Trophoblast cell (in vitro differentiated cells and primary cell): ENCODE measurements at regions not wholly inside any gene's neighbourhood (a gene's known extent, or its start where the extent isn't known, plus 50 kb on each side); places are given as distances from the start of the nearest gene placed in this dataset.

ENCODE experiments used
- DNase-seq, 2 donors: peaks; one replicate each; pipeline ENCODE4 v3.0.0-alpha.2; 2016
- H2AFZ ChIP-seq: 2 replicates; pipeline ENCODE4 v1.6.1; 2013; ENCODE audit warnings: low read length, moderate library complexity, mild to moderate bottlenecking; ENCODE audit not compliant: insufficient read depth, poor library complexity
- H2AK5ac ChIP-seq: 2 replicates; pipeline ENCODE4 v1.6.1; 2013; ENCODE audit warnings: mild to moderate bottlenecking, low read length
- H2BK120ac ChIP-seq: 2 replicates; pipeline ENCODE4 v1.6.1; 2013; ENCODE audit warnings: low read length, mild to moderate bottlenecking, moderate library complexity; ENCODE audit not compliant: insufficient read depth, poor library complexity
- H2BK12ac ChIP-seq: 2 replicates; pipeline ENCODE4 v1.6.1; 2013; ENCODE audit warnings: mild to moderate bottlenecking, low read length, moderate library complexity
- H2BK5ac ChIP-seq: 2 replicates; pipeline ENCODE4 v1.6.1; 2013; ENCODE audit warnings: low read length, low read depth, moderate library complexity, mild to moderate bottlenecking; ENCODE audit not compliant: poor library complexity
- H3K14ac ChIP-seq: 2 replicates; pipeline ENCODE4 v1.6.1; 2013; ENCODE audit warnings: mild to moderate bottlenecking, low read length
- H3K18ac ChIP-seq: 2 replicates; pipeline ENCODE4 v1.6.1; 2013; ENCODE audit warnings: mild to moderate bottlenecking, low read length
- H3K23ac ChIP-seq: 2 replicates; pipeline ENCODE4 v1.6.1; 2013; ENCODE audit warnings: low read length
- H3K27ac ChIP-seq: 2 replicates; pipeline ENCODE4 v1.5.1; 2013; ENCODE audit warnings: low read depth, mild to moderate bottlenecking, inconsistent platforms, low read length, moderate library complexity
- H3K27me3 ChIP-seq: 2 replicates; pipeline ENCODE4 v1.6.1; 2013; ENCODE audit warnings: inconsistent platforms, mild to moderate bottlenecking, low read length, moderate library complexity; ENCODE audit not compliant: insufficient read depth
- H3K36me3 ChIP-seq, 2 experiments: 1 replicate in 1 of 2; 2 replicates in 1 of 2; pipeline ENCODE4 v1.6.1; 2013; ENCODE audit warnings: low read length in 2 of 2, mild to moderate bottlenecking in 2 of 2, moderate library complexity in 1 of 2; ENCODE audit not compliant: insufficient read depth in 2 of 2, control insufficient read depth in 1 of 2
- H3K4ac ChIP-seq: 2 replicates; pipeline ENCODE4 v1.6.1; 2013; ENCODE audit warnings: low read depth, mild to moderate bottlenecking, low read length, moderate library complexity
- H3K4me1 ChIP-seq, 2 experiments: 1 replicate in 1 of 2; 2 replicates in 1 of 2; pipeline ENCODE4 v1.6.1; 2013; ENCODE audit warnings: low read length in 2 of 2, mild to moderate bottlenecking in 2 of 2, moderate library complexity in 1 of 2; ENCODE audit not compliant: insufficient read depth in 2 of 2, control insufficient read depth in 1 of 2
- H3K4me2 ChIP-seq: 2 replicates; pipeline ENCODE4 v1.6.1; 2013; ENCODE audit warnings: inconsistent platforms, mild to moderate bottlenecking, low read length, moderate library complexity
- H3K4me3 ChIP-seq: 2 replicates; pipeline ENCODE4 v1.5.1; 2013; ENCODE audit warnings: mild to moderate bottlenecking, low read depth, low read length, inconsistent platforms
- H3K79me1 ChIP-seq: one replicate; pipeline ENCODE4 v1.6.1; 2013; ENCODE audit warnings: low read length
- H3K79me2 ChIP-seq: 2 replicates; pipeline ENCODE4 v1.6.1; 2013; ENCODE audit warnings: low read length, mild to moderate bottlenecking; ENCODE audit not compliant: control insufficient read depth, insufficient read depth, poor library complexity
- H3K9ac ChIP-seq: 2 replicates; pipeline ENCODE4 v1.6.1; 2013; ENCODE audit warnings: mild to moderate bottlenecking, low read length
- H3K9me3 ChIP-seq: 2 replicates; pipeline ENCODE4 v1.6.1; 2013; ENCODE audit warnings: low read depth, mild to moderate bottlenecking, control low read depth, inconsistent platforms, low read length; ENCODE audit not compliant: insufficient read depth
- H4K12ac ChIP-seq: 2 replicates; pipeline ENCODE4 v1.6.1; 2013; ENCODE audit warnings: low read depth, mild to moderate bottlenecking, low read length, moderate library complexity
- H4K8ac ChIP-seq: 2 replicates; pipeline ENCODE4 v1.6.1; 2013; ENCODE audit warnings: low read depth, mild to moderate bottlenecking, low read length, moderate library complexity
- H4K91ac ChIP-seq: one replicate; pipeline ENCODE4 v1.6.1; 2013; ENCODE audit warnings: low read depth, mild to moderate bottlenecking, low read length, moderate library complexity
- WGBS: extraction: QIAGEN DNeasy Blood & Tissue Kit; methylation state at CpG from one replicate; pipeline ENCODE4 v1.1.7; 2013; ENCODE audit warnings: missing lambda C conversion rate; ENCODE audit not compliant: insufficient read length, insufficient coverage; ENCODE audit errors: extremely low coverage; 5-methylcytosine and 5-hydroxymethylcytosine counted together

- no CpG with 5 or more reads among the region's 8 CpGs for WGBS
- Histone ChIP-seq H2BK5ac (no peak overlapping the region), H3K27ac (no peak overlapping the region), H3K4me2 (no peak overlapping the region), H3K79me1 (no peaks in the 10 kb centered on the region), H4K8ac (no peak overlapping the region), H3K9me3 (peaks cover 3% of the 10 kb centered on the region), H3K27me3 (no peaks in the 10 kb centered on the region), H3K4ac (no peak overlapping the region), H3K79me2 (no peaks in the 10 kb centered on the region), H3K14ac (no peak overlapping the region), H3K36me3 (no peaks in the 10 kb centered on the region), H2AK5ac (no peak overlapping the region), H4K12ac (no peak overlapping the region), H4K91ac (no peak overlapping the region), H2AFZ (no peak overlapping the region), H3K18ac (no peak overlapping the region), H3K23ac (no peak overlapping the region), H3K4me3 (no peak overlapping the region), H3K9ac (no peak overlapping the region), H2BK120ac (no peak overlapping the region), H2BK12ac (no peak overlapping the region), H3K4me1 (no peaks in the 10 kb centered on the region)
- DNase-seq, result no peak
These were observed 94.2 kb upstream of the GPR26 start for GRCh38 chr10:123571978-123572377.

- Histone ChIP-seq H3K9ac (no peak overlapping the region), H4K12ac (no peak overlapping the region), H4K91ac (no peak overlapping the region), H3K79me1 (no peaks in the 10 kb centered on the region), H2BK5ac (no peak overlapping the region), H3K14ac (no peak overlapping the region), H3K18ac (no peak overlapping the region), H2BK120ac (no peak overlapping the region), H3K79me2 (no peaks in the 10 kb centered on the region), H2BK12ac (no peak overlapping the region), H3K4me3 (no peak overlapping the region), H4K8ac (no peak overlapping the region), H3K23ac (no peak overlapping the region), H3K27ac (no peak overlapping the region), H3K36me3 (no peaks in the 10 kb centered on the region), H3K9me3 (no peaks in the 10 kb centered on the region), H3K27me3 (no peaks in the 10 kb centered on the region), H2AK5ac (no peak overlapping the region), H3K4ac (no peak overlapping the region), H3K4me2 (no peak overlapping the region), H3K4me1 (no peaks in the 10 kb centered on the region), H2AFZ (no peak overlapping the region)
- DNase-seq, result peak; percentile 83 to 88
- no CpG with 5 or more reads among the region's 9 CpGs for WGBS
These were observed 92.7 kb upstream of the GPR26 start for GRCh38 chr10:123573236-123574108.

GRCh38 chr10:123574109-123574698 lies 92.0 kb upstream of the GPR26 start:
- Histone ChIP-seq H3K27me3 (no peaks in the 10 kb centered on the region), H2AFZ (no peak overlapping the region), H3K79me2 (no peaks in the 10 kb centered on the region), H3K18ac (no peak overlapping the region), H2BK12ac (no peak overlapping the region), H3K9me3 (no peaks in the 10 kb centered on the region), H3K9ac (no peak overlapping the region), H4K8ac (no peak overlapping the region), H3K23ac (no peak overlapping the region), H3K27ac (no peak overlapping the region), H2BK5ac (no peak overlapping the region), H4K12ac (no peak overlapping the region), H3K14ac (no peak overlapping the region), H3K4ac (no peak overlapping the region), H3K36me3 (no peaks in the 10 kb centered on the region), H3K79me1 (no peaks in the 10 kb centered on the region), H3K4me1 (no peaks in the 10 kb centered on the region), H4K91ac (no peak overlapping the region), H2BK120ac (no peak overlapping the region), H3K4me2 (no peak overlapping the region), H3K4me3 (no peak overlapping the region), H2AK5ac (no peak overlapping the region)
- no peak for DNase-seq
- WGBS, result no CpG with 5 or more reads among the region's 7 CpGs

GRCh38 chr10:123575105-123575504 lies 91.0 kb upstream of the GPR26 start:
- no peak overlapping the region for H3K4me3 ChIP-seq
- H4K91ac ChIP-seq, result no peak overlapping the region
- no peak overlapping the region for H2AFZ ChIP-seq
- DNase-seq, result no peak
- no peaks in the 10 kb centered on the region for H3K4me1 ChIP-seq
- no peak overlapping the region for H2BK12ac ChIP-seq
- H3K18ac ChIP-seq, result no peak overlapping the region
- no peaks in the 10 kb centered on the region for H3K36me3 ChIP-seq
- H3K79me2 ChIP-seq, result no peaks in the 10 kb centered on the region
- H3K4ac ChIP-seq, result no peak overlapping the region
- no peak overlapping the region for H3K27ac ChIP-seq
- H3K4me2 ChIP-seq, result no peak overlapping the region
- no peak overlapping the region for H3K14ac ChIP-seq
- no peak overlapping the region for H3K23ac ChIP-seq
- no peak overlapping the region for H4K8ac ChIP-seq
- H3K9me3 ChIP-seq, result no peaks in the 10 kb centered on the region
- no peaks in the 10 kb centered on the region for H3K27me3 ChIP-seq
- H3K9ac ChIP-seq, result no peak overlapping the region
- no peak overlapping the region for H2BK120ac ChIP-seq
- no CpG with 5 or more reads among the region's 6 CpGs for WGBS
- H4K12ac ChIP-seq, result no peak overlapping the region
- no peak overlapping the region for H2AK5ac ChIP-seq
- no peaks in the 10 kb centered on the region for H3K79me1 ChIP-seq
- no peak overlapping the region for H2BK5ac ChIP-seq
